ENCODE measurements at regions not wholly inside any gene's neighbourhood (a gene's known extent, or its start where the extent isn't known, plus 50 kb on each side); places are given as distances from the start of the nearest gene placed in this dataset.

- no peak for DNase-seq (ENCODE audit: low spot score)
Observed at GRCh38 chr12:93134175-93134890, 205.2 kb upstream of the EEA1 start.

- DNase-seq (ENCODE audit: low spot score), result no peak
Observed at GRCh38 chr12:93134893-93135285, 205.8 kb upstream of the EEA1 start.

- no peak for DNase-seq (ENCODE audit: low spot score)
Observed at GRCh38 chr12:93135286-93136239, 206.5 kb upstream of the EEA1 start.

- peak; percentile 28 for DNase-seq (ENCODE audit: low spot score)
Observed at GRCh38 chr12:93136253-93137055, 207.4 kb upstream of the EEA1 start.

- DNase-seq (ENCODE audit: low spot score), result no peak
Observed at GRCh38 chr12:93137656-93138612, 208.8 kb upstream of the EEA1 start.

- DNase-seq (ENCODE audit: low spot score), result no peak
Observed at GRCh38 chr12:93139028-93139665, 210.1 kb upstream of the EEA1 start.

- no peak for DNase-seq (ENCODE audit: low spot score)
Observed at GRCh38 chr12:93140325-93140724, 211.2 kb upstream of the EEA1 start.

GRCh38 chr12:93140801-93141200, 211.7 kb upstream of the EEA1 start:
- no peak for DNase-seq (ENCODE audit: low spot score)

GRCh38 chr12:93142881-93143280, 213.8 kb upstream of the EEA1 start:
- no peak for DNase-seq (ENCODE audit: low spot score)

- DNase-seq (ENCODE audit: low spot score), result no peak
Observed at GRCh38 chr12:93144109-93144508, 215.0 kb upstream of the EEA1 start.

- DNase-seq (ENCODE audit: low spot score), result no peak
Observed at GRCh38 chr12:93145086-93145485, 216.0 kb upstream of the EEA1 start.

- no peak for DNase-seq (ENCODE audit: low spot score)
Observed at GRCh38 chr12:93146263-93146939, 217.3 kb upstream of the EEA1 start.

- no peak for DNase-seq (ENCODE audit: low spot score)
Observed at GRCh38 chr12:93146970-93147369, 217.9 kb upstream of the EEA1 start.

- DNase-seq (ENCODE audit: low spot score), result no peak
Observed at GRCh38 chr12:93148412-93148811, 219.3 kb upstream of the EEA1 start.

GRCh38 chr12:93149229-93149628, 220.1 kb upstream of the EEA1 start:
- DNase-seq (ENCODE audit: low spot score), result no peak

GRCh38 chr12:93151079-93151762, 222.1 kb upstream of the EEA1 start:
- DNase-seq (ENCODE audit: low spot score), result no peak

- no peak for DNase-seq (ENCODE audit: low spot score)
Observed at GRCh38 chr12:93152617-93153016, 223.5 kb upstream of the EEA1 start.

- no peak for DNase-seq (ENCODE audit: low spot score)
Observed at GRCh38 chr12:93153321-93153720, 224.2 kb upstream of the EEA1 start.

GRCh38 chr12:93154096-93154728, 223.5 kb upstream of the NUDT4 start:
- no peak for DNase-seq (ENCODE audit: low spot score)
